Fibroblast of skin of scalp (primary cell): ENCODE measurements at regions not wholly inside any gene's neighbourhood (a gene's known extent, or its start where the extent isn't known, plus 50 kb on each side); places are given as distances from the start of the nearest gene placed in this dataset.

Experiments used
- DNase-seq: peaks from one replicate; pipeline ENCODE4 v3.0.0-alpha.2; 2013

- no peak for DNase-seq
Observed at GRCh38 chr14:101122237-101123141, 219.0 kb upstream of the RTL1 start.

GRCh38 chr14:101123618-101124510, 220.3 kb upstream of the RTL1 start:
- no peak for DNase-seq

GRCh38 chr14:101124815-101125214, 221.3 kb upstream of the RTL1 start:
- no peak for DNase-seq

- DNase-seq: no peak
Observed at GRCh38 chr14:101125313-101125712, 221.8 kb upstream of the RTL1 start.

GRCh38 chr14:101125719-101126651, 222.5 kb upstream of the RTL1 start:
- DNase-seq: no peak

- no peak for DNase-seq
Observed at GRCh38 chr14:101126731-101127130, 223.2 kb upstream of the RTL1 start.

GRCh38 chr14:101127224-101127623, 223.7 kb upstream of the RTL1 start:
- DNase-seq: no peak

GRCh38 chr14:101128478-101129321, 225.2 kb upstream of the RTL1 start:
- DNase-seq: no peak

- no peak for DNase-seq
Observed at GRCh38 chr14:101129521-101130167, 226.1 kb upstream of the RTL1 start.

- no peak for DNase-seq
Observed at GRCh38 chr14:101130861-101131260, 227.3 kb upstream of the RTL1 start.

- DNase-seq: no peak
Observed at GRCh38 chr14:101131451-101131916, 228.0 kb upstream of the RTL1 start.

GRCh38 chr14:101132051-101132571, 228.6 kb upstream of the RTL1 start:
- DNase-seq: no peak

GRCh38 chr14:101132588-101132987, 229.1 kb upstream of the RTL1 start:
- no peak for DNase-seq

- DNase-seq: no peak
Observed at GRCh38 chr14:101133068-101133467, 229.5 kb upstream of the RTL1 start.

- no peak for DNase-seq
Observed at GRCh38 chr14:101134161-101134631, 230.7 kb upstream of the RTL1 start.

- DNase-seq: no peak
Observed at GRCh38 chr14:101134851-101135433, 231.4 kb upstream of the RTL1 start.

GRCh38 chr14:101135796-101136742, 232.5 kb upstream of the RTL1 start:
- no peak for DNase-seq

GRCh38 chr14:101137234-101137633, 233.7 kb upstream of the RTL1 start:
- DNase-seq: no peak

- DNase-seq: no peak
Observed at GRCh38 chr14:101147848-101148247, 244.3 kb upstream of the RTL1 start.
